ENCODE measurements at regions not wholly inside any gene's neighbourhood (a gene's known extent, or its start where the extent isn't known, plus 50 kb on each side); places are given as distances from the start of the nearest gene placed in this dataset.

DNA sequence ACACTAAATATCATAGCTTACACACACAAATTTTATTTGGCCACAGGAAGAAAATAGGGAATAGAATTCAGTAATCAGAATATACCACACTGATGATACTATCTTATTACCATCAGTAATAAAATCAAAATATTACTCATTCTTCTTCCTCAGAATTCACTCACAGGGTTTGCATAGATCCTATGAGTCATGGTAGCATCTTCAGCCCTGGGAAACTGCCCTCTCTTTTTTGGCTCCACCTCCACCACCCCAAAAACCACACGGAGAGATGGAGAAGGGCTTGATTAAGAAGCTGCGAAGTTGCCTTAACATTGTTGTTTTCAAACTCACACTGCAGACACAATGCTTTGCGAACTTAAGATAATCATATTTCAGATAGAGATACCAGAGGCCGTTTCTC is 154.1 kb upstream of the AHR start:
- H2AFZ ChIP-seq (ENCODE audit: control insufficient read depth, low read depth, low read length): peak overlapping the region; percentile 19
- BruUV-seq (replicated peaks): no TSS peak
- no peak for DNase-seq (ENCODE audit: low read depth, low spot score)
- peaks cover 2% of the 10 kb centered on the region for H3K4me1 ChIP-seq (ENCODE audit: control insufficient read depth, insufficient read depth, low read length)
- WGBS (ENCODE audit: insufficient coverage, insufficient replicate concordance, low lambda C conversion rate, missing lambda C conversion rate): 33% methylated on average over 4 of the region's 4 CpGs
- peak overlapping the region; percentile 33; the same call in 1 of the 2 replicates for H3K4me2 ChIP-seq (ENCODE audit: control insufficient read depth, insufficient read depth)
- no peak for FAIRE-seq
- ChIA-PET CTCF (interaction anchor here (1.2 to 1.6 kb wide), 2 partner anchors 89 to 162 kb away, joined by 3 to 4 read pairs; no protein-coding TSS in a partner anchor), RAD21 (ENCODE audit: unreplicated experiment) (interaction anchor here (1.6 kb wide), 1 partner anchor 8 kb away, joined by 4 read pairs; no protein-coding TSS in a partner anchor), SMC1A (ENCODE audit: uncharacterized antibody, unreplicated experiment) (interaction anchor here (0.8 to 1.8 kb wide), 11 partner anchors 8 to 89 kb away, joined by 3 to 7 read pairs (median 3); no protein-coding TSS in a partner anchor), POLR2A (interaction anchor here (0.6 to 1.3 kb wide), 2 partner anchors 14 to 15 kb away, joined by 3 to 4 read pairs; no protein-coding TSS in a partner anchor)
- no peak overlapping the region for H3K4me3 ChIP-seq
- no peak for TF ChIP-seq CREB1 (IDR thresholded peaks at IDR 0.05; ENCODE audit: low read depth)
- TF ChIP-seq SIX5 (IDR thresholded peaks at IDR 0.05; ENCODE audit: low read depth, low read length, severe bottlenecking): no peak
- no peak for TF ChIP-seq IKZF1 (conservative IDR thresholded peaks at IDR 0.05)
- TF ChIP-seq, protein P1, sequence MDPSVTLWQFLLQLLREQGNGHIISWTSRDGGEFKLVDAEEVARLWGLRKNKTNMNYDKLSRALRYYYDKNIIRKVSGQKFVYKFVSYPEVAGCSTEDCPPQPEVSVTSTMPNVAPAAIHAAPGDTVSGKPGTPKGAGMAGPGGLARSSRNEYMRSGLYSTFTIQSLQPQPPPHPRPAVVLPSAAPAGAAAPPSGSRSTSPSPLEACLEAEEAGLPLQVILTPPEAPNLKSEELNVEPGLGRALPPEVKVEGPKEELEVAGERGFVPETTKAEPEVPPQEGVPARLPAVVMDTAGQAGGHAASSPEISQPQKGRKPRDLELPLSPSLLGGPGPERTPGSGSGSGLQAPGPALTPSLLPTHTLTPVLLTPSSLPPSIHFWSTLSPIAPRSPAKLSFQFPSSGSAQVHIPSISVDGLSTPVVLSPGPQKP (IDR thresholded peaks at IDR 0.05; ENCODE audit: low read depth, low read length): no peak
- TF ChIP-seq, protein P2, sequence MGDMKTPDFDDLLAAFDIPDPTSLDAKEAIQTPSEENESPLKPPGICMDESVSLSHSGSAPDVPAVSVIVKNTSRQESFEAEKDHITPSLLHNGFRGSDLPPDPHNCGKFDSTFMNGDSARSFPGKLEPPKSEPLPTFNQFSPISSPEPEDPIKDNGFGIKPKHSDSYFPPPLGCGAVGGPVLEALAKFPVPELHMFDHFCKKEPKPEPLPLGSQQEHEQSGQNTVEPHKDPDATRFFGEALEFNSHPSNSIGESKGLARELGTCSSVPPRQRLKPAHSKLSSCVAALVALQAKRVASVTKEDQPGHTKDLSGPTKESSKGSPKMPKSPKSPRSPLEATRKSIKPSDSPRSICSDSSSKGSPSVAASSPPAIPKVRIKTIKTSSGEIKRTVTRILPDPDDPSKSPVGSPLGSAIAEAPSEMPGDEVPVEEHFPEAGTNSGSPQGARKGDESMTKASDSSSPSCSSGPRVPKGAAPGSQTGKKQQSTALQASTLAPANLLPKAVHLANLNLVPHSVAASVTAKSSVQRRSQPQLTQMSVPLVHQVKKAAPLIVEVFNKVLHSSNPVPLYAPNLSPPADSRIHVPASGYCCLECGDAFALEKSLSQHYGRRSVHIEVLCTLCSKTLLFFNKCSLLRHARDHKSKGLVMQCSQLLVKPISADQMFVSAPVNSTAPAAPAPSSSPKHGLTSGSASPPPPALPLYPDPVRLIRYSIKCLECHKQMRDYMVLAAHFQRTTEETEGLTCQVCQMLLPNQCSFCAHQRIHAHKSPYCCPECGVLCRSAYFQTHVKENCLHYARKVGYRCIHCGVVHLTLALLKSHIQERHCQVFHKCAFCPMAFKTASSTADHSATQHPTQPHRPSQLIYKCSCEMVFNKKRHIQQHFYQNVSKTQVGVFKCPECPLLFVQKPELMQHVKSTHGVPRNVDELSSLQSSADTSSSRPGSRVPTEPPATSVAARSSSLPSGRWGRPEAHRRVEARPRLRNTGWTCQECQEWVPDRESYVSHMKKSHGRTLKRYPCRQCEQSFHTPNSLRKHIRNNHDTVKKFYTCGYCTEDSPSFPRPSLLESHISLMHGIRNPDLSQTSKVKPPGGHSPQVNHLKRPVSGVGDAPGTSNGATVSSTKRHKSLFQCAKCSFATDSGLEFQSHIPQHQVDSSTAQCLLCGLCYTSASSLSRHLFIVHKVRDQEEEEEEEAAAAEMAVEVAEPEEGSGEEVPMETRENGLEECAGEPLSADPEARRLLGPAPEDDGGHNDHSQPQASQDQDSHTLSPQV (IDR thresholded peaks at IDR 0.05): no peak
- no peak for TF ChIP-seq CREM (IDR thresholded peaks at IDR 0.05; ENCODE audit: low read depth)
- no peak for TF ChIP-seq IKZF2 (IDR thresholded peaks at IDR 0.05)
- TF ChIP-seq CBFB (IDR thresholded peaks at IDR 0.05; ENCODE audit: low read depth): no peak
- TF ChIP-seq TCF7 (IDR thresholded peaks at IDR 0.05; ENCODE audit: borderline replicate concordance): no peak
- no peak for TF ChIP-seq PAX8 (IDR thresholded peaks at IDR 0.05)
- TF ChIP-seq ETV6 (conservative IDR thresholded peaks at IDR 0.05 in 1 of 2, IDR thresholded peaks at IDR 0.05 in 1 of 2; ENCODE audit: borderline replicate concordance in 1 of 2, low read depth in 1 of 2): no peak
- no peak for TF ChIP-seq ZNF622 (IDR thresholded peaks at IDR 0.05)
- no peak for TF ChIP-seq SUPT20H (IDR thresholded peaks at IDR 0.05; ENCODE audit: borderline replicate concordance, control insufficient read depth, low read depth, low read length)
- no peak for TF ChIP-seq NFYB (IDR thresholded peaks at IDR 0.05; ENCODE audit: insufficient read depth, low read depth, low read length)
- no peaks in the 10 kb centered on the region for H3K79me2 ChIP-seq (ENCODE audit: control insufficient read depth, insufficient read depth, low read length)
- no peaks in the 10 kb centered on the region for H3K27me3 ChIP-seq (replicated peaks in 1 of 2; ENCODE audit: control insufficient read depth in 2 of 2, insufficient read depth in 2 of 2, low read length in 1 of 2)
- no peaks in the 10 kb centered on the region for H3K36me3 ChIP-seq (ENCODE audit: control insufficient read depth in 2 of 2, insufficient read depth in 2 of 2, low read length in 1 of 2)
- H3K9me3 ChIP-seq (replicated peaks; ENCODE audit: control insufficient read depth, insufficient read depth, low read length): no peaks in the 10 kb centered on the region
- no peak overlapping the region for H3K27ac ChIP-seq (ENCODE audit: control insufficient read depth, insufficient read depth)
- intact Hi-C loops (cut with micrococcal nuclease; ENCODE audit: unreplicated experiment): no loop called here
- peak; percentile 46 for ATAC-seq
- in situ Hi-C loops (cut with MboI): no loop called here
- H3K9ac ChIP-seq (ENCODE audit: control insufficient read depth, insufficient read depth, low read length): no peak overlapping the region
- no peaks in the 10 kb centered on the region for H4K20me1 ChIP-seq (ENCODE audit: control insufficient read depth, insufficient read depth)
